H7 (cell line): ENCODE measurements at regions not wholly inside any gene's neighbourhood (a gene's known extent, or its start where the extent isn't known, plus 50 kb on each side); places are given as distances from the start of the nearest gene placed in this dataset.
"Not testable (repeated sequence)": the region's sequence is repeated elsewhere in the genome, so short reads cannot be mapped to it uniquely, and the experiment has no call there.

Experiments
- DNase-seq: peaks from one replicate; pipeline ENCODE4 v3.0.0; 2012
- H3K27me3 ChIP-seq: 2 replicates; pipeline ENCODE4 v1.6.0; 2011; ENCODE audit warnings: mild to moderate bottlenecking, low read length; ENCODE audit not compliant: control insufficient read depth, insufficient read depth
- H3K36me3 ChIP-seq: replicated peaks from 2 replicates; pipeline ENCODE4 v1.5.1; 2011; ENCODE audit warnings: low read length; ENCODE audit not compliant: control insufficient read depth, insufficient read depth
- H3K4me3 ChIP-seq: 2 replicates; pipeline ENCODE4 v1.5.1; 2011; ENCODE audit warnings: low read depth, mild to moderate bottlenecking, control low read depth, low read length, moderate library complexity; ENCODE audit not compliant: insufficient read depth

DNA sequence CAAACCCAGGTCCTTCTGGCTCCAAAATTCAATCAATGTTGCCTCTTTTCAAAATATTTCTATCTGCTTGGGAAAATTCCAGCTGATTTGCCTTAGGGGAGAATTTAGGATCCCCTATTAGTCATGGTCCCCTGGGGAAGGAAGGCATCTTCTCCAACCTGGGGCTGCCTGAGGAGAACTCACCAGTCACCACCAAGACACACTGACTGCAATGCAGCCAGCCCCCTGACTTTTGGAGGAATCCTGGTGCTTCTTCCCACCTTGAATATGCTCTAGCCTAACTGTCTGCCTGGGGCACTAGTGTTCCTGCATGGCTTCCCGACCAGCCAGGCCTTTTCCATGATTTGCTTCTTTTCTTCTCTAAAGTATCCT lies 71.8 kb upstream of the BCL2L14 start:
- Histone ChIP-seq H3K36me3 (no peaks in the 10 kb centered on the region), H3K4me3 (no peak overlapping the region), H3K27me3 (no peaks in the 10 kb centered on the region)
- no peak for DNase-seq

DNA sequence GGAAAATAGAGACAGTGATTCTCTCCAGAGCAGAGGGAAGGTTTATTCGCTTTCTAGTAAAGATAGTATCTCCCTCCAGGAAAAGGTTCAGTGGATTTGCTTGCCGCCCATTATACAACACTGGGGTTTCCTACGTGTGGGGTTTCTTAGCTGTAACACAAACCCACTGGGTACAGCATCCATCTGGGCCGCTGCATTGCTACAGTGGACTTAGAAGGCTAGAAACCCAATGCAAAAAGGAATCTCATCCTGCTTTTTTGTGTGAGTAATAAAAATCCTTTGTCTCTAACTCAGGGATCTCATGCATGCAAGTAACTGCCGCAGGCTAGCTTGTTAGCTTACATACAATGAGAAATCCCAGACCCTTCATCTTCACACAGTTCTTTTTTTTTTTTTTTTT lies 67.1 kb upstream of the BCL2L14 start:
- H3K36me3 ChIP-seq: no peaks in the 10 kb centered on the region
- H3K27me3 ChIP-seq: no peaks in the 10 kb centered on the region
- no peak overlapping the region for H3K4me3 ChIP-seq
- DNase-seq: no peak

DNA sequence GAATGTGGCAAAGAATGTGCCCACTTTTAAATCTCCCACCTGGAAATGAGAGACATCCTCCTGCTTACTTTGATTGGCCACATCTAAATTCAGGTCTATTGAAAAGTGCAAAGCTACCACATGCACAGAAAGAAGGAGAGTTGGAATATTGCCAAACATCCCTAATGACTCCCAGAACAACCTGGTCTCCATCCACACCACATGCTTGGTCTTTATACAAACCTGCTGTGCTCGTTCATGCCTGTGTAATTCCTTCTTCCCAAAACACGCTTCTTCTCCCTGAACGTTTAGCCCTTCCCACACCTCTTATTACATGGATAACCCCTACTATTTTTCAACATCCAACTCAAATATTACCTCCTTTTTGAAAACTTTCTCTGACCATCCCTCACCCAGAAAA lies 66.2 kb upstream of the BCL2L14 start:
- Histone ChIP-seq H3K27me3 (no peaks in the 10 kb centered on the region), H3K36me3 (no peaks in the 10 kb centered on the region), H3K4me3 (no peak overlapping the region)
- DNase-seq: no peak

DNA sequence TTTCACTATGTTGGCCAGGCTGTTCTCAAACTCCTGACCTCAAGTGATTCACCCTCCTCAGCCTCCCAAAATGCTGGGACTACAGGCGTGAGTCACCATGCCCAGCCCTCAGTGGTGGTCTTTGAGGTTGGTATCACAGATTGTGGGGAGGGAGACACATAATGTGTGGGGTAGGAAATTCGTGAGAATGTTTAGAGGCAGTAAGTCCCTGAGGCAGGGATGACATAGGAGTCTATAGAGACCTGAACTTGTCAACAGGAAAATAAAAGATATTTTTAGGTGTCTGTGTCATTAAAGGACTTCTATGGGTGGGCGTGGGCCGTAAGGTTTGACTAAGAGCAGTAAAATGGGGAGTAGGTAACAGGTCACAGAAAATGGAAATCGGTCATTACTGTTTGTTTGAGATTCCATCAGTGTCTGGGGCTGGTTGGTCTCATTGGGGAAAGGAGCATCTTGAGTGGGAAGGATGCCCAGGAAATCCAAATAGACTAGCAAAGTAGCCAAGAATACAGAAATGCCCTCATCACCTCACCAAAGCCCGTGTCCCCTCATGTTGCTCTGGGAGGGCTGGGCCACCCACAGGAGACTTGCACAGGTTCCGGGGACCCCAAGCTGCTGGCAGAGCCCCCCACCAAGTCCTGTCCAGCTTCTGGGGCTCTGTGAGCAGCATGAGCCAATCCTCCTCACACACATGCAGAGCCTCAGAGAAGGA lies 63.6 kb upstream of the BCL2L14 start:
- no peak overlapping the region for H3K4me3 ChIP-seq
- no peaks in the 10 kb centered on the region for H3K27me3 ChIP-seq
- H3K36me3 ChIP-seq: no peaks in the 10 kb centered on the region
- DNase-seq: no peak

DNA sequence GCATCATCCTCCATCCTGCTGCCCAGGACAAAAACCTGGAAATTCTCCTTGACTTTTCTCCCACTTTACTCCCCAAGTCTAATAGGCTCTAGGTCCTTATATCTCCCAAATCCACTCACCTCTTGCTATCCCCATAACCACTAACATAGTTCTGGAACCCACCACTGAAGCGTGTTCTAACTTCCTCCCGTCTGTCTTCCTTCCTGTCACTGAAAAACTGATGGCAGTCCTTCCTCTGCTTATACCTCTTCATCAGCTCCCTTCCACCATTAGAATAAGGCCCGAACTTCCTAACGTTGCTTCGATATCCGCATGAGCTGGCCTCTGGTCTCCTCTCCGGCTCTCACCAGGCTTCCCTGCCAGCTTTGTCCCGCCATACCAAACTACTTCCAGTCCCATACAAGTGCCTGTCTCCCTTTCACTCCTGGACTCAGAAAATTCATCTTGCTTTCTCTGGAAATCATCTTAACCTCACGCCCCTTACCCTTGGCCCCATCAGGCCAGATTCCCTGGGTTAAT lies 63.0 kb upstream of the BCL2L14 start:
- no peaks in the 10 kb centered on the region for H3K27me3 ChIP-seq
- no peak overlapping the region for H3K4me3 ChIP-seq
- no peak for DNase-seq
- H3K36me3 ChIP-seq: no peaks in the 10 kb centered on the region

DNA sequence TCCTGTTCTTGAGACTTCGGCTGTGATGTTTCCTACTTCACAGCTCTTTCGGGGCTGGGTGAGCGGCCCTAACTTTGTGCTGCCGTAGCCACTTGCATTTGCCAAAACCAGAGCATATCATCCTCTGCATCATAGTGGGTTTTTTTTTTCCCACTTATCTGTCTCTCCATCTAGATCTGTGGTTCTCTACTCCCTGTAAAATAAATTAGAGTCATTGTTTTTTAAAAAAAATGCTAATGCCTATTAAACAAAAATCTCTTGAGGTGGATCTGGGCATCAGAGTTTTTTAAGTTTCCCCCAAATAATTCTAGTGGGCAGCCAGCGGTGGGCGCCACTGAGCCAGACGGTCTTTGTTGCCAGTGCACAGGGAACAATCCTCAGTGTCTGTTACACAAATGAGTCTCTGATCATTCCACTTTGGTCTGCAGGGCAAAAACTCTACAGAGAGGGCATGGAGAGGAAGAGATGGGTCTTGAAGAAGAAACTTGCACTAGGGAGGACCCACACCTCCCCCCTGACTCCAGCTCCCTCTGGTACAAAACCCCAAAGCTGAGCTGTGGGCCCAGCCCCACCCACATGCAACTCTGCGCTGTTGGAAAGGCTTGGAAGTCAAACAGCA lies 62.4 kb upstream of the BCL2L14 start:
- no peaks in the 10 kb centered on the region for H3K36me3 ChIP-seq
- no peak overlapping the region for H3K4me3 ChIP-seq
- peak; percentile 66 for DNase-seq
- no peaks in the 10 kb centered on the region for H3K27me3 ChIP-seq

DNA sequence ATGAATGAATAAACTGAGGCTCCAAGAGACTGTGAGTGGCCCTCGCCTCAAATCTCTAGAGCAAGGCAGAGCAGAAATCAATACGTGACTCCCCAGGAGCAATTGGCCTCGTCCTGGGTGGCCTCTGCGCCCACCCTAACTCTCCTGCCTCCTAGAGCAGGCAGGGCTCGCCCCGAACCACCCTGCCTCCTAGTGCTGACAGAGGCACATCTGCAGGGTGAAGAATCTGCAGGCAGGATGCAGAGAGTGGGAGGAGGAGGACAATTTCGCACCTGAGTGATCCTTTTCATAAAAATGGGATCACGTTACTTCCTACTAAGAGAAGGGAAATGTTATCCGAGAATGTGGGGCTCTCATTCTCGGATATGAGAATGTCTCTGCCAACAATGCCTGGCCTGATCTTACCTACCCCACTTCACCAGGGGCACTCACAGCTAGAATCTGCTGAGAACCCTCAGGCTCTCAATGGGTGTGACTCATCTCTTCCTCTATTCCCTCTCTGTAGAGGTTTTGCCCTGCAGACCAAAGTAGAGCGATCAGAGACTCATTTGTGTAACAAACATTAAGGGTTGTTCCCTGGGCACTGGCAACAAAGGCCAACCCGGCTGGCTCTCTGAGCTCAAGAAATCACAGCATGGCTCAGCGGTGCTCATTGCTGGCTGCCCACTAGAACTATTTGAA lies 61.7 kb upstream of the BCL2L14 start:
- H3K4me3 ChIP-seq: no peak overlapping the region
- no peaks in the 10 kb centered on the region for H3K27me3 ChIP-seq
- H3K36me3 ChIP-seq: no peaks in the 10 kb centered on the region
- DNase-seq: peak; percentile 83

DNA sequence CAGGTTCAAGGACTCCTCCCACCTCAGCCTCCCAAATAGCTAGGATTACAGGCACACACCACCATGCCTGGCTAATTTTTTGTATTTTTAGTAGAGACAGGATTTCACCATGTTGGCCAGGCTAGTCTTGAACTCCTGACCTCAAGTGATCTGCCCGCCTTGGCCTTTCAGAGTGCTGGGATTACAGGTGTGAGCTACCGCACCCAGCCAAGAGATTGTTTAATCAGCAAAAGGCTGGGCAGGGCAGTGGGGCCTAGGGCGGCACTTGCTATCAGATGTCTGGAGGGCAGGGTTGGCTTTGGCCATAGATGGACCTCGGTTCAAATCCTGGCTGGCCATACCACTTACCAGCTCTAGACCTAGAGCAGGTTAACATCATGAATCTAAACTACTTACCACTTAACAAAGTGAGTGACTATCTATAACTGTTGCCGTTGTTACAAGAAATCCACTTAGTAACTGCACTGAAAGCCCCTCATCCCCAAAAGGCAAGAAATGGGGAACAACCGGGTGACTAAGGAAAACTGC lies 60.9 kb upstream of the BCL2L14 start:
- not testable (repeated sequence) for H3K36me3 ChIP-seq, DNase-seq, H3K27me3 ChIP-seq, H3K4me3 ChIP-seq

DNA sequence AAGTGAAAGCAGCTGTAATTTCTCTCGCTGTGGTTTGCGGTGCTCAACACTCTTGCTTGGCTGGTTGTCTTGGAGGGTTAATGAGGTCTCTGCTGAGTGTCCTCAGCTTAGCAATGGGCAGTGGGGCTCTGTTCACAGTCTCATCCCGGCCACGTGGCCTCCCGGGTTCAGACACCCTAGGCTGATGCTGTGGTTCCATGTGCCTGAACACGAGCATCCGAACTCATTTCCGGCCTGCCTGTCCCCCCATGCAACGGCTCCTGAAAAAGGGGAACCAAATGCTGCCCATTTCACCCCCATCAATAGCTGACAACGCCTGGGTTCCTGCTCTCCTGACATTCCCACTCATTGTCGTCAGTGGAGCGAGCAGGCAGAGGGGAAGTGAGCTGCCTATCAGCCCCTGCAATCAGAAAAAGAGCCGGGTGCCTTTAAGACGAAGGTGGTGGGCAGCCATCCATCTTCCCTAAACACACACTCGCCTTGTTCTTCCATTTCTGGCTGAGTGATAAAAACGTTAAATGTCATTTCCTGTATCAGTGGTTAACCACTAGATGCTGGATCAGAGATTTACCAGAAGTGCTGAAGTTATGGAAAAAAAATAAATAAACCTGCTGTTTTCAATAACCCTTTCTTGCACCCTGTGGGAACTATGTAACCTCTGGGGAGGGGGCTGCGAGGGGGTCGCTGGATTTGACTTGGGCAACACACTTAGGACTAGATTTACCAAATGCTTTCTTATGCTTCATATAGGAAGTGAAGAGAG lies 60.3 kb upstream of the BCL2L14 start:
- no peak for DNase-seq
- H3K4me3 ChIP-seq: no peak overlapping the region
- no peaks in the 10 kb centered on the region for H3K36me3 ChIP-seq
- H3K27me3 ChIP-seq: no peaks in the 10 kb centered on the region

DNA sequence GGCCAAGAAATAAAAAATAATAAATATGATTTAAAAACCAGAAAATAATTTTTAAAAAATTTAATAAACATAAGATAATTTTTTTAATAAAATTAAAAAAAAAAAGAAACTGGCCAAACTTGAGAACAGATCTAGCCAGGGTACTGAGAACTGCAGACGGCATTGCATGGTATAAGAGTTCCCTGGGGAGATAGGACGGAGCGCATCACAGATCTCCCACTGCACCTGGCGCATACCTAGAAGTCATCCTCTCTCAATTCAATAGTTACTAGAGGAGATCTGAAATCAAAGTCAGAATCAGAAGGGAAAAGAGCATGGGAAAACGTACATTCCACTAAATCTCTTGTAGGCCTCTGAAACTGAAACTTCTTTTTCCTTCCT lies 58.9 kb upstream of the BCL2L14 start:
- H3K4me3 ChIP-seq: no peak overlapping the region
- no peaks in the 10 kb centered on the region for H3K27me3 ChIP-seq
- peak; percentile 47 for DNase-seq
- H3K36me3 ChIP-seq: no peaks in the 10 kb centered on the region

DNA sequence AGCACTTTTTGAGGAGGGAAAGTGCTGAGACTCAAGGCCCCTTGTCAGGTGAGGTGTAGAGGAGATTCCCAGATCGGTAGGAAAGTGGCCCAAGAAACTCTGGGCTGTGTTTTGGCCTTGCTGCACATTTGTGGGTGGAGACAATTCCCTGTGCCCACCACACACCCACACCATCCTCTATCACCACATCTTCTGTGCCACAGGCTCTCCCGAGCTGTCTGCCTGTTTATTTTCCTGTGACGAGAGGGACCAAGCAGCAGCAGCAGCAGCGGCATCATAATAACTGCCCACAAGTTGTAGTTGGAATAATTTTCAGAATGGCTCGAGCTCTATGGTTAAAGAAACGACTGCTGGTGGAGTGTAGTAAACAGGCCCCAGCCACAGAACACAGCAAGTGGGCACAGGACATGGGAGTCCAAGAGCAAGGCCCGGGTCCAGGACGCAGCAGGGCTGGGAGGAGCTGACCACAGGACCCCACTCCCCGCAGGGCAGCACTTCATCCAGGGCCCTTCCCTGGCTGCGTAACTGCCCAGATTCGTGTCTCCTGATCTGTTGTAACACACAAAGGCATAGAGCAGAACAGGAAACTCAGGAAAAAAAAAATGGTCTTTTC lies 55.6 kb upstream of the BCL2L14 start:
- no peak for DNase-seq
- Histone ChIP-seq H3K27me3 (no peaks in the 10 kb centered on the region), H3K4me3 (no peak overlapping the region), H3K36me3 (no peaks in the 10 kb centered on the region)

DNA sequence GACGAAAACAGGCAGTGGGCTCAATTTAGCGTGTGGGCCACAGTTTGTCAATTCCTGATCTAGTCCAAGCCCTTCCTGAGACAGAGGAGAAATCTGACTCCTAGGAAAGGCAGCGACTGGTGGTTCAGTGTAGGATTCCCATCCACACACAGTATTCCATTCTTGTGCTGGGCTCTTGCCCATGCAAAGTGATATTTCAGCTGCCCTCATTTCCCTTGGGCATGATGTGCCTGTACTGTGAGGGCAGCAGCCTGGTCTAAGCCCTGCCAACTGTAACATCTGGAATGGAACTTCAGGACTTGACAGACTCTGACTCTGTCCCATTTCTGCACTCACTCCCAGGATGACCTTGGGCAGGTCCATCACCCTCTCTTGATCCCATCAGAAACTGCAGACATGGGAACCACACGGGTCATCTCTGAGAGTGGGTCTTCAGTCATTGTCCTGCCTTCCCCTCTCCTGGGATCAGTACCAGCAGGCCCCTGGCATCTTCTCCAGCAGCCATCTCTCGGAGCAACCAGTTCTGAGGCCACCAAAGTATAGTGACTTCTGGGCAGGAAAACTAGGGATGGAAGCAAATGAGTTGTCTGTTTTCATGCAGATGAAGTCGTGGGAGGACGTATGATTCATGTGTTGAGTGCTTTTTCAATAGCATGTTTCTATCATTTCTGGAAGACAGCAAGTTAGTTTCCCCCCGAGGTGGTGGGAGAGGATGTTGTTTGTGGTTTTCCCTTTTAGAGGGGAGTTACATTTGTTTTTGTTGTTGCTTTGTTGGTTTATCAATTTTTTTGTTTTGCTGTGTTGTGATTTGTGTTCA lies 54.2 kb upstream of the BCL2L14 start:
- no peak overlapping the region for H3K4me3 ChIP-seq
- no peak for DNase-seq
- no peaks in the 10 kb centered on the region for H3K36me3 ChIP-seq
- no peaks in the 10 kb centered on the region for H3K27me3 ChIP-seq

DNA sequence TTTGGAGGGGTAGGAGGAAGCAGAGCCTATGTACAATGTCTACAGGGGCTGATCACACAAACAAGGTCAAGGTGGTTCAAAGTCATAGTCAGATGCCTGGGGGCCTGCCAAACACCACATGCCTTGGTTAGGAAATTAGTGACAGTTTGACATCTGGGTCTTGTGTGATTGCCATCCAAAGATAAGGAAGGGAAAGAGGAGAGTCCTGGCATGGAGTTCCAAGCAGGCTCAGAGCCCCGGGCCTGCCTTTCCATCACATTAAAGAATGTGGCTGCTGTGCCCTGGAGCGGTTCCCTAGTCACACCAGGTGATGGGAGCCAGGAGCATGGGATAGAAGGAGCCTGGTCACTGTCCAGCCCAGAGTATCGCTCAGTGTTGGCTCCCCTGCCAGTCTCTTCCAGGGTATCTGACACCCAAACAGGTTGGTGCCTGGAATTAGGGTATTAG lies 53.6 kb upstream of the BCL2L14 start:
- Histone ChIP-seq H3K36me3 (no peaks in the 10 kb centered on the region), H3K4me3 (no peak overlapping the region), H3K27me3 (no peaks in the 10 kb centered on the region)
- DNase-seq: peak; percentile 23
